Fibroblast of mammary gland (primary cell): ENCODE measurements at regions not wholly inside any gene's neighbourhood (a gene's known extent, or its start where the extent isn't known, plus 50 kb on each side); places are given as distances from the start of the nearest gene placed in this dataset.

Source experiments
- DNase-seq: peaks from one replicate; pipeline ENCODE4 v3.0.0-alpha.2; 2010; ENCODE audit warnings: low read depth
- H3K4me3 ChIP-seq: 2 replicates; pipeline ENCODE4 v1.5.1; 2011; ENCODE audit warnings: low read depth, mild to moderate bottlenecking, low read length, moderate library complexity; ENCODE audit not compliant: control insufficient read depth
- TF ChIP-seq, protein P1 (sequence below): conservative IDR thresholded peaks from 2 replicates; pipeline ENCODE4 v1.5.1; 2011; ENCODE audit warnings: low read depth, low read length, inconsistent platforms; ENCODE audit not compliant: control insufficient read depth, insufficient read depth

DNA sequence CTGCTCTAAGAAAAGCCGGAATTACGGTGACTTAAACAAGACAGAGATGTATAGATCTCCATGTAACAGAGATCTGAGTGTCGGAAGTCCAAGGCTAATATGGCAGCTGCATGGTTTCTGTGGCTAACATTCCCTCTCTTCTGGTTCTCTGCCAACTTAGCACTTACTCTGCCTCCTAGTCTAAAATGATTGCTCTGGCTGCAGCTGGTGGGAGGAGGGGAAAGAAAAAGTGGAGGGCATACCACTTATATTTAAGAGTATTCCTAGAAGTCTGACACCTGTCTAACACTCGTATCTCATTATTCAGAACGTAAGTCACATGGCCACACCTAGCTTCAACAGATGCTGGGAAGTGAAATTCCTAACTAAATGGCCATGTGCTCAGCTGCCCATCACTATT is 551.5 kb upstream of the TLE4 start:
- H3K4me3 ChIP-seq, result no peak overlapping the region
- TF ChIP-seq, protein P1, sequence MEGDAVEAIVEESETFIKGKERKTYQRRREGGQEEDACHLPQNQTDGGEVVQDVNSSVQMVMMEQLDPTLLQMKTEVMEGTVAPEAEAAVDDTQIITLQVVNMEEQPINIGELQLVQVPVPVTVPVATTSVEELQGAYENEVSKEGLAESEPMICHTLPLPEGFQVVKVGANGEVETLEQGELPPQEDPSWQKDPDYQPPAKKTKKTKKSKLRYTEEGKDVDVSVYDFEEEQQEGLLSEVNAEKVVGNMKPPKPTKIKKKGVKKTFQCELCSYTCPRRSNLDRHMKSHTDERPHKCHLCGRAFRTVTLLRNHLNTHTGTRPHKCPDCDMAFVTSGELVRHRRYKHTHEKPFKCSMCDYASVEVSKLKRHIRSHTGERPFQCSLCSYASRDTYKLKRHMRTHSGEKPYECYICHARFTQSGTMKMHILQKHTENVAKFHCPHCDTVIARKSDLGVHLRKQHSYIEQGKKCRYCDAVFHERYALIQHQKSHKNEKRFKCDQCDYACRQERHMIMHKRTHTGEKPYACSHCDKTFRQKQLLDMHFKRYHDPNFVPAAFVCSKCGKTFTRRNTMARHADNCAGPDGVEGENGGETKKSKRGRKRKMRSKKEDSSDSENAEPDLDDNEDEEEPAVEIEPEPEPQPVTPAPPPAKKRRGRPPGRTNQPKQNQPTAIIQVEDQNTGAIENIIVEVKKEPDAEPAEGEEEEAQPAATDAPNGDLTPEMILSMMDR, result no peak
- DNase-seq, result no peak

DNA sequence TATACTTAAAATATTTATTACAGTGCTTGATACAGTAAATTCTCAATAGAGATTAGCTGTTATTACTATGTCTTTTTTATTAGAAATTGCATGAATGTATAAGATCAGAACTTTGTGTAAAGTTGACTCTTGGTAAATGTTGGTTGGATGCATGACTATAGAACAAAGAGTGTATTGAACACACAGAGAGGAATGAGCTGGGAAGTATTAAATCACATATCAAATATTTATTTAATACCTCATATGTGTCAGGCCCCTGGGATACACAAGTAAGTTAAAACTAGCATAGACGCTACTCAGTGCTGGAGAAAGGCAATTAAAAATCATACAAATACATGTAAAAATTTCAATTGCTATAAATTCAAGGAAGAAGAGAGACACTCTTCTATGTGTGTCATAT is 550.7 kb upstream of the TLE4 start:
- no peak for DNase-seq
- TF ChIP-seq, protein P1, result no peak
- no peak overlapping the region for H3K4me3 ChIP-seq

DNA sequence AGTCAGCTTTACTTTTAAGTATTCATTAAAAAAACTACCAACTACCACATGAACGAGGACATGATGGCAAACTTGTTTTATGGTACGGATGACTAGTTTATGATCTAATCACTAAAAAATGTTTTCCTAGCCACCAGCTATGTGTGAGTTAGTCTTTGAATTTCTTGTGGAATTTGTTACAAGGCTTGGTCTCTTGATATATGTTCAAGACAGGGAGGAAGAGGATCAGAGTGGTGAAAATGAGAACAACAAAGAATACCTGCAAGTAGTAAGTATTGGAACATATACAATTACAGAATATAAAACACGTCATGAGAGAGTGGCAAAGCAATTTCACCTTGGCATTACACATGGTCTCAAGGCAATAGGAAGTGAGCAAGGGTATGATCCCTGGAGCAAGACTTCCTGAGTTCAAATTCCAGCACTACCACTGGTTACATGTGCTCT is 548.6 kb upstream of the TLE4 start:
- peak; percentile 82 for DNase-seq
- TF ChIP-seq, protein P1, result no peak
- H3K4me3 ChIP-seq, result no peak overlapping the region

DNA sequence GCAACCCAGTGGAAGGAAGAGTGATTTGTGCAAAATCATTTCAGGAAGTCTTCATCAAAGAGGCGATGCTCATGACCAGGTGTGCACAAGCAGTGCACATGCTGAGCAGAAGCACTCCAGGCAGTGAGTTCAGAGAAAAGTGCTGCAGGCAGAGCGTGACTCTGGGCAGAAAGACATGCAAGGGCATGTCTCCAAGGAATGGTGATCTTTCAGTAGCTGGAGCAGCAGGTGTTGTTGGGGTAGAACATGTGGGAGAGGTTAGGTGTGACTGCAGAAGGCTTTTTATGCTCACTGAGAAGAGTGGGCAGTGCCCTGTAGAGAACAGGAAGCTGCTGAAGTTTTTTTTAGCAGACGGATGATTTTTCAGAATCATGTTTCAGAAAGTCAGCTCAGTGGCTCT is 545.4 kb upstream of the TLE4 start:
- no peak overlapping the region for H3K4me3 ChIP-seq
- TF ChIP-seq, protein P1, result no peak
- DNase-seq, result no peak

DNA sequence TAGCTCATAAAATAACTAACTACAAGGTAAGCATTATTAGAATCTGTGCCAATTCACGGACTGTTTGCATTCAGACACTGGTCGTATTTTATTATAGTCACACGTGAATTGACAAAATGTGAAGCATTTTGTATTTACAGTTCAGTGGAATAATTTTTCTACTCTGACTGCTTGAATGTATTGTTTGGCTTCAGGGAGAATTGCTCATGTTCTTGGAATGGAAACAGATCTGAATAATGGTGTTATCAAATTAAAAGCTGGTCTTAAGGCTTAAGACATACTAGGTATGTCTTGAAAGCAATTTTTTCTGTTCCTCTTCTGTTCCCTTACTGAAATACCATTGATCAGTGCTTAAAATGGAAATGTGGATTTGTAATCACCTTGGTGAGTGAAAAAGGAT is 543.7 kb upstream of the TLE4 start:
- no peak overlapping the region for H3K4me3 ChIP-seq
- peak; percentile 12 for DNase-seq
- TF ChIP-seq, protein P1, result no peak

DNA sequence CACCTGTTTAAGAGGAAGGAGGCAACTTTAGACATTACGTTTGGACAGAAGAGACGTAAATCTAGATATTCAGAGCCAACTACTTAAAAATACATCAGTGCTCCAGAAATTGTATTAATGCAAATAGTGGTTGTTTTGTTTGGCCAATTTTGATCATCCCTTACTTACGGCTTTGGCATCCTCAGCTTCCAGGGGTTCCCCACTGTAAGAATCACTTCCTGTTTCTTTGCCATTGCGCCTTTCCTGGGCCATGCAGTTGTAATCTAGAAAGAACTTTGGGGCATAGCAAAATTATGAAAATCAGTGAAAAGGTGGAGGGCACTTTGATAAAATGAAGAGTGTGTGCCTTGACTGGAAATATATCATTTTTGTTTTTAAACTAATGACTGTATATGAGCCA is 537.2 kb upstream of the TLE4 start:
- no peak for DNase-seq
- H3K4me3 ChIP-seq, result no peak overlapping the region
- TF ChIP-seq, protein P1, result no peak

DNA sequence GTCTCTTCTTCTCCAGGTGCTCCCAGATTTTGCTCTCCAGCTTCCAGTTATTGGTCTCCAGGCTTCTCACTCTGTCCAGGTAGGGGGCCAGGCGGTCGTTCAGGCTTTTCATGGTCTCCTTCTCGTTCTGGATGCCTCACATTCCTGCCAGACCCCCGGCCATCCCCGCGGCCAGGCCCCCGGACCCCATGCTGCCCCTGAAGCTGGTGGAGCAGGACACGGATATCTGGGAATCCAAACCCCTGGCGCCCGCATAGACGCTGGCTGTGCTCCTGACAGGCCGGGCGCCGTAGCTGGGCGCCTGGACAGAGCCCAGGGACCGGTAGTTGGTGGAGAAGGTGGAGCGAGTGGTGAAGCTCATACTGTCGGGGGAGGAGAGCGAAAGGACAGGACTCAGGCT is 534.4 kb upstream of the TLE4 start:
- TF ChIP-seq, protein P1, result no peak
- no peak for DNase-seq
- H3K4me3 ChIP-seq, result no peak overlapping the region
